Cerebellar cortex (tissue), 1 donor: ENCODE measurements at regions not wholly inside any gene's neighbourhood (a gene's known extent, or its start where the extent isn't known, plus 50 kb on each side); places are given as distances from the start of the nearest gene placed in this dataset.

ENCODE experiments used
- DNase-seq: peaks from one replicate; pipeline ENCODE4 v3.0.0-alpha.2; 2015; ENCODE audit warnings: low spot score

DNA sequence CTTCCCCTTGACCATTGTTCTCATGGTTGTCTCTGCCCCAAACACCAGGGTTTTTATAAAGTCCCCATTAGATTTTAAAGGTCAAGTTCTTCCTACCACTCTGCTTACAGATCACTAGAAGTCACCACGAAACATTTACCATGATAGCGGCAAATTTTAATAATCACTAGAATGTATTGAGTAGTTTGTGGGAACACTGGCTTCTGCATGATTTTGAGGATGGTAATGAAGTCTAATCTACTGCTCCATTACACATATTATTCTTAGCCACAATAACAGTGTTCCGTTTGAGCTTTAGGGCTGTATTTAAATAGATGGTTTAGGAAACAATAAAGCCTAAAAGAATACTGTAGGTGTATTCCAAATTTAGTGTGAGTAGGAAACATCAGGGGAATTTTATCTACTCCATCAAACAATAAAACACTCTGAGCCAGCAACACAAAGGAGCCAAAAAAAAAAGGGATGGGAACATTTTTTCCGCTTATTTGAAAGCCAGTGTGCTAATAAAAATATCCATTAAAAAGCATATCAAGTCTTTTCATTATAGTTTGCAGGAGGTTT, 49.7 kb downstream of the KLF12 start:
- no peak for DNase-seq

DNA sequence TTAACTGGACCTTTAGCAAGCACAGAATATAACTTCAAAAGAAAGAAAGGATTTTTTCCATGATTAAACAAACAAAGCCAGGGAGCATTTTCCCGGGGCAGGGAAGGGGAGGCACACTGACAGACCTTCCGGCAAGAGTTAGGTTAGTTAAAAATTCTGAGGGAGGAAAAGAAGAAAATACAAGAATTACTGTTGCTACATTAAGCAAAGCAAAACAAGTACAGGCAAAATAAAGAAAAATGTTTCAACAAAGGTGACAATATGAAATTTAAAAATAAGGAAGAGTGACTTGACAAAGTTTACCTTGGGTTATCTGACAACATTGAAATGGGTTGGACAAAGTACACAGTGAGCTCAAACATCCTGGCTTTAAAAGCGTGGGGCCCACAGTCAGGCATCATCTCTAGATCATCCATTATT, 51.5 kb downstream of the KLF12 start:
- DNase-seq: no peak

DNA sequence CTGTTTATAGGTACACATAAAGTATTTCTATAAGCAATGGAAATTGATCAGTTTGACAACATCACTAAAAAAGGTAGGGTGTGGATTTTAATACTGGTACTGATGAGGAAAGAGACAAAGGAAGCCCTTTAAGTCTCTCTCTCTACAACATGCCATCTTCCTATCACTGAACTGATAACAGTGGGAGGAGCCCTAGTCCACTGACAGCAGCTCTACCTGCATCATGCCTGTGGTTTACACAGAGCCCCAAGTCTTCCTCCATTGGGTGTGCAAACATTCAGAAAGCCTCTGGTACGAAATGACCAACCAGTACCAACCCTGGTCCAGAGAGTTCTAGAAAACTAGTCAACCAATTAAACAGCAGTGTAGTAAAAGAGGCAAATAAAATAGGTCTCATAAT, 53.4 kb downstream of the KLF12 start:
- DNase-seq: no peak

DNA sequence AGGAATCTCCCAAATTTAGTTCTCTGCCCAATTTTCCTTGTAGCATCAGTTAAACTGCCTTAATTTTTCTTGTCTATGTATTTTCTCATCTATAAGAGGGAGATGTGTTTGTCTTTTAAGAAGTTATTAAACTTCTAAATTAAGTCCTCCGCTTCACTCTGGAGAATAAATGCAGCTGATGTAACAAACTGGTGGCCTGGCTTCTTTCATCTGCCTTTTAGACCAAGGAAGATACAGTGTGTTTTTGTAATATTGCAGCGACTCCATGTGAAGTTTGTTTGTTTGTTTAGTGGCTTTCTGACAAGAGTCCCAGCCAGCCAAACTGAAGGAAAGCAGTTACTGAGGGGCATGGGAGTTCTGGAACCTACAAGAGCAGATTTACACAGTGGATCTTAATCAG, 56.4 kb downstream of the KLF12 start:
- no peak for DNase-seq

DNA sequence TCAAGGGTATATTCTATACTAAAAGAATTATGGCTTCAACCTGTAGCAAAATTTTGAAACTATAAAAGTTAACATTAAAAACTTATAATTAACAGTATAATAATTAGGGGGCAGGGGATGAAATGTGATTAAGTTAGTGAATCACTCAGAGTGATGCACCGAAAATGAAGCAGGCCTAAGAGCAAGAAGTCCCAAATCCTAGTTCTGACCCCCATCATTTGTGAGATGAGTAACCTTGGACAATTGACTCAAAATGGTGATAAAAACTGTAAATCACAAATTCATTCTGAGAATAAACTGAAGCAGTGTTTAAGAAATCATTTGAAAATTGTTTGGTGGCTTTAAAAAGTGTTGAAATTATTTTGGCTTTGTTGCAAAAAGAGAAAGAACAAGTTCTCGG, 56.8 kb downstream of the KLF12 start:
- DNase-seq: no peak

DNA sequence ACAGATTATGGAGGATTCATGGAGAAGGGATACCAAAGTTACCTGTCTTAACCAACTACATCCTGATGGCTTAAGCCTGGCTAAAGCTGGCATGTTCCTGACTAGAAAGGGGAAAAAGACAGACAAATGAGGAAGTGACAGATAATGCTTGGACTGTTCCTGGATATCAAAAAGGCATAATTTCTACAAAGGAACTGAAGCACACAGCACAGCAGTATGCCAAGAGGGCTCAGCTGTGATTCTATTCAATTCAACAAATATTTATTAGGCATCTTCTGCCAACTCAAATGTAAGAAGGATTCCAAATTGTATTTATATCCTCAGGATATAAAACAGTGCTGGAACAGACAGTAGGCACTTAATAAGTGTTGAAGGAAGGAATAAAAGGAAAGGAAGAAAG, 59.5 kb downstream of the KLF12 start:
- DNase-seq: no peak

DNA sequence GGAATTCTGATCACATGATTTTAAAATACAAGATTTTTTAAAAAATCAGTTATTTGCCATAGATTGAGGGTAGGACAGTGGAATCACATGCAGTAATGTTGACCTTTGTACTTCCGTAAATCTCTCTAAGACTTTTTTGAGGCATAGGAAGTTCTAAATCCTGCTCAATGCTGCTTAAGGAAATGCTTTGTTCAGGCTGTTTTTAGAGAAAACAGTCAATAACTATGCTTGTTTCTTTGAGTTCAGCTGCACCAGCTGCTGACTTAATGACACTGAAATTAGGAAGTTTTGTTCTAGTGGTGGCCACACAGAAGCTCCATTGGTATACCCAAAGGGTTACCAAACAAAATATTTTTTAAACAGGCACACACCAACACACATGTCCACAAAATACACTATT, 60.9 kb downstream of the KLF12 start:
- no peak for DNase-seq

DNA sequence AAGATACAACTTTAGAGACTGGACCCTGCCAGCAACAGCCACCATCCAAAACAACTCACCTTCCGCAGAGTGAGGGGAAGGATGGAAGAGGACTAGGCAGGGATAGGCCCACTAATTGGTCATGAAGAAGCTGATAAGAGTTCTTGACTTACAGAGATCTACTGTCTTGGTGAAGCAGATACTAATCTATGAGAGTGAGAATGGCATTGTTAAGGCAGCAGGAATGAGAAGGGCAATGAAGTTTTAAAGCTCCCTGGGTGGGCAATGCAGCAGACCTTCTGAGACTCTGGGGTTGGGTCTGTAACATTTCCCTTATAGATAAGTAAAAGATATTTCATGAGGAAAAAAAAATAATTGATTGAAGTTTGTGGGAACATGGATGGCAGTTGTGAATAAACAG, 63.7 kb downstream of the KLF12 start:
- DNase-seq: no peak

DNA sequence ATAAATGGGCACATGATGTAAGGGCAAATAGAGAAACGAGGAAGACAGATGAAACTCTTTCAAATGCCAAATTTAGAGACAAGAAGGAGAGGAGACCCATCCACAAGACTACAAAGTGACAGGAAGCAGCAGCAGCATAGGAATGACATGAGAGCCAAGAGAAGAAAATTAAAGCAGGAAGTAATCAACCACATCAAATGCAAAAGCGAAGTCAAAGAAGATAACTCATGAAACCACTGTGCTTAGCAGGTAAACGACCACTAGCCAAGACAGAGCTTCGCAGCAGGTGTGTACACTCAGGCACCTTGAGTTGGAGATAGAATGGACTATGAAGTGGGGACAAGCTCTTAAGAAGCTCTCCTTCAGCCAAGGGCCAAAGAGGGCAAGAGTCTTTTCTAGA, 64.1 kb downstream of the KLF12 start:
- DNase-seq: no peak

DNA sequence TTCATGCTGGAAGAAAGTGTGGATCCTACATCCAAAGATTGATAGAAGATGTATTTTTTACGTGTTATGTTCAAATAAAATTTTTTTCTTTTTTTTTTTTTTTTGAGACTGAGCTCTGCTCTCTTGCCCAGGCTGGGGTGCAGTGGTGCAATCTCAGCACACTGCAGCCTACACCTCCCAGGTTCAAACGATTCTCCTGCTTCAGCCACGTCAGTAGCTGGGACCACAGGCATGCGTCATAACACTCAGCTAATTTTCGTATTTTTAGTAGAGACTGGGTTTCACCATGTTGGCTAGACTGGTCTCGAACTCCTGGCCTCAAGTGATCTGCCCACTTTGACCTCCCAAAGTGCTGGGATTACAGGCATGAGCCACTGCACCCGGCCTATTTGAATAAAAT, 65.7 kb downstream of the KLF12 start:
- no peak for DNase-seq

DNA sequence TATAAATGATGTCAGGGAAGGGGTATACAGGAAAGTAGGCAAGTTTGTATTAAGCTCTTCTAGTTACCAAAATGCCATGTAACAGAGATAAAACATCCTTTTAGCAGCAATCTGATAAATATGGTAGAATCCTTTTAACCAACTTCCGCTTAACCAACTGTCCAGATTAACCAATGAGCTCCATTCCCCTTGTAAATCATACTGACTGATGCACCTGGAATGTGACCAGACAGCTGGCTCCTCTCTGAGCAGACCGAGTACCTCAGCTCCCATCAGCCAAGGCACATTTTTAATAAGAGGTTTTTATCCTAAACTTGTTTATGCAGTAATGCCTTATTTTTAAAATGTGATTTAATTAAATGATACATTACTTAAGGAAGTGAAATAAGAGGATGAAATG, 66.4 kb downstream of the KLF12 start:
- no peak for DNase-seq

DNA sequence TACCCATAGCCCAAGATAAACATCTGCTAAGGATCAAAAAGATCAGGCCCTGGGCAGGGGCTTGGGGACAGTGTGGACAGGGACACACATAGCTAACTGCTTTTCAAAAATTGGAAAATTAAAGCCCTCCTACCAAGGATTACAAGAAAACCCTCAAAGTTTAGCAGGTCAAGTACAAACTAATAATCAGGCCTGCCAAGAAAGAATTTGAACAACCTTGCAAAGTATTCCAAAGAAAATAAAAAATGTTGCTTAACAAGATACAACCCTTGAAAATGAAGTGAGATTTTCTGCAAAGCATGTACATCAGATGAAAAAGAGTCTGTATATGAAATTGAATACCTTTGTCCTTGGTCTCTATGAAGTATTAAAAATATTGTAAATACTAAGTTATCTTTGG, 67.3 kb downstream of the KLF12 start:
- no peak for DNase-seq

DNA sequence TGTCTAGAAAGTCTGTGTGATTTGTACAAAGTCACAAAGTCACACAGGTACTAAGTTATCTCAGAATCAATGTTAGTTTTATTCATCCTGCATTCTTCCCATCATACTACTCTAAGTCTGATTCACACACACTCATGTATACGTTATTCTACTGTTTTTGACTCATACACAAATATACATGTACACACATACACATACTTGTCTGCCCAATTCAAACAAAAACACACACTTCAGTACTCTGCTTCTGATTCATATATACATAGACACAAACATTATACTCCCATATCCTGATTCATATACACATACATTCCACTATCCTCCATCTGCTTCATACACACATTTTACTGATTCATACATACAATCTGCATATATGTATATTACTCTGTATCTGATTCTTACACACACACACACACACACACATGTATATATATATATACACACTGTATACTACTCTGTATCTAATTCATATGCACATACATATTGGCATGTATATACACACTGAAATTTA, 69.3 kb downstream of the KLF12 start:
- no peak for DNase-seq

DNA sequence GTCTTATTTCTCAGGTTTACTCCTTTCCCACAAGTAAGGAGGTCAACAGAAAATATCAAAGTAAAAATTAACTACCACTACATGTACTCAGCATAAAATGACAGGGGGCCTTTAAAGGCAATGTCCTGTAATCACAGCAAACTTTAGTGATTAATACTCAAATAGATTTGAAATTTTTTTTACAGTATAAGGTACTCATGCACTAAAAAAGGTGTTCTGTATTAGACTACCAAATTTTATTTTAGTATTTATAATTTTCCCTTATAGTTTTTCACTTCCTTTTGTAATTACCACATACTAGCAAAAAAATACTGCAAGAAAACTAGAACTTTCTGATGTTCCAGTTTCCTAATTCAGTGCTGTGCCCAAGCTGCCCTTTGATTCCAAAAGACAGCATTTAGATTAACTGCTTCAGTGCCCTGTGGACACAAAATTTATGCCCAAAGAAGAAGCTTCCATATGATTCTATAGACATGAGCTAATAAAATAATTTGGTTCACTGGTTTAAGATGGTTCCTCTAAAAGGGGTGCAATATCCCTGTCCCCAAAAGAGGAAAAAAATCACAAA, 70.6 kb downstream of the KLF12 start:
- no peak for DNase-seq

DNA sequence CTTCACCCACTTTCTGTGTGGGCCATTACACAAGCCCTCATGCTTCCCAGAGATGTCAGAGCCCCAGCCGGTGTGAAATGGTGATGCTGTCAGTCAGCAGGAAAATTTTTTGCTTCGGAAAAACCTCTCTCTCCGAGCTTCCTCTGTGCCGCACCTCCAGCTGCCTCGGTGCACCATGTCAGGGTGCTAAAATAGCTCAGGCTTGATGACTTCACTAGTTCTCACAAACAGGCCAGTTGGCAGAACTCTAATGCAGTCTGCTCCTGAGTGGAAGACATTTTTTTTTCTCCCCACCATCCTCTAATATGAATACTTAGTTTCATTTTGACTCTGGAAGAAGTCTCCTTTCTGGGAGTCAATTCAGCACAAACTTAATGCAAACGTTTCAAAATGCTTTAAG, 71.3 kb downstream of the KLF12 start:
- DNase-seq: peak; percentile 85

DNA sequence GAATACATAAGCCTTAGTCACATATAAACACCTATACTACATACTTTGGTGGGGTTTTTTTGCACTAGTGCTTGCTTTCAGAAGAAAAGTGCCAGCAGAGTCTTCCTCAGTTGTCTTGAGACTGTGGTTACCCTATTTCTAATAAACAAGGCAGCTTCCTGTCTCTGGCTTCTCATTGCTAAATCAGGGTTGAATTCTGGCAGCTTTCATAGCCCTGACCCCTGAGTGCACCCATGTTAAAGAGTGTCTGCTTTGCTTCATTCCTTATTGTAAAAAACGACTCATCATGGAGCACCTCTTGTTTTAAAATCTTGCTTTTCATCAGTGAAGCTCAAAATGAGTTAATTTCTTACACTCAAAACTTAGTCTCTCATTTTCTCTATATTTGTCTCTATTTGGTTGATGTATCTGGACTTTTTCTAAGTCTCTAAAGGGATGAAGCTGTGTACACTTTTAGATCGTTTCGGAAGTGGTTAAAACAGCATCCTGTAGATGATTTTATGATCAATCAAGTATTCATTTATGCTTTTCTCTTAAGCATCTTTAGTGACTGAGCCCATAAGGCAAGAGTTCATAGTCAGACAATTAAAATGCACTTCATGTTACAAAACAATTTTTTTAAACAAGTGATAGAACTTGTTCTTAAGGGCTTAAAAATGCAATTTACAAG, 72.1 kb downstream of the KLF12 start:
- DNase-seq: no peak

DNA sequence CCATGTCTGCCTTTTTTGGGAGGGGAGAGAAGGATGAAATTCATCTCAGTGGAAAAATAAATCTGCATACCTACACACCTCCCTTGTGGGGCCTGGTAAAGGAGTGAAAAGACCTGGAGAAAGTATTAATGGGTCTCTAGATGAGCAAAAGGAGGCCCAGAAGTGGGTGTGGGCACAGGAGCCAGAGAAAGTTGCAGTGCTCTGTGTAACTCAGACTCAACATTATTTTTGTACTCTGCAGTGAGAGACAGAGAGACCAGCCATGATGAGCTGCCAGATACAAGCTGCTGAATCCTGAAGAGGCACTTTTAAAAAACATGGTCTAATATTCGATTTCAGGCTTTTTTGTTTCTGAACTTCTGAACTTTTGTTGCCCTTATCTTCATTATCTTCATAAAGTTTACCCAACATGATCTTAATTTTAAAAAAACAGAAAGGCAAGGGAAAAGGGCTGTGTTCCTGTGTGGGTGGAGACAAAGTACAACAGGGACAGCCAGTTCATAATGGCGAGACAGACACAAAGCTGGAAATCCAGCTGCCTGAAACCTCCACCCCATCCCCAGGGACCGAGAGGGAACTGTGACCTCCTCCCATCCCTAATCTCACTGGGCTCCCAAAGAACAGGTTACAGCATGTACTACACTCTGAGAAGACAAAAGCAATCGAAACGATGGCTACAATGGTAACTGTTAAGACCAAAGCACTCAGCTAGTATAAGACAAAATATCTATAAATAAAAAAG, 77.2 kb downstream of the KLF12 start:
- DNase-seq: no peak

DNA sequence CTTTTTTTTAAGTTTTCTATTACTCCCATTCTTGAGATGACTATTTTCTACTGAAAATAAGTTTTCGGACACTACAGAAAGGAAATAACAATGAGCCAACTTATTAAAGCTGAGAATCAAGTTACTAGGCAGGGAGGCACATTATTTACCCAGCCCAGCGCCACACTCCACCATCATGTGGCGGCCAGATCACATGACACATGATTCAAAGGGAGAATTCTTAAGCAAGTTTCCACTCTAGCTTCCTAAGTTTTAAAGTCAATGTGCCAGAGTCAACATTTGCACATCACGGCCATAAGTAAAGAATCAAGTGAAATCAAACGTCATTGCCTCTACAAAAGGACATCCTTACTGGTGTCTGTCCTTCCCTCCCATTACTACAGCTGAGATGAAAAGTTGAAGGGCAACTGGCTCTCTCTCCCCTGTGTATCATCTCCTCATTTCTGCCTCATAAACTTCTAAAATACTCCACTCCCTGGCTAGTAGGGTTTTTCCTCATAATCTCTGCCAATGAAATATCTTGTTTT, 81.7 kb downstream of the KLF12 start:
- no peak for DNase-seq

DNA sequence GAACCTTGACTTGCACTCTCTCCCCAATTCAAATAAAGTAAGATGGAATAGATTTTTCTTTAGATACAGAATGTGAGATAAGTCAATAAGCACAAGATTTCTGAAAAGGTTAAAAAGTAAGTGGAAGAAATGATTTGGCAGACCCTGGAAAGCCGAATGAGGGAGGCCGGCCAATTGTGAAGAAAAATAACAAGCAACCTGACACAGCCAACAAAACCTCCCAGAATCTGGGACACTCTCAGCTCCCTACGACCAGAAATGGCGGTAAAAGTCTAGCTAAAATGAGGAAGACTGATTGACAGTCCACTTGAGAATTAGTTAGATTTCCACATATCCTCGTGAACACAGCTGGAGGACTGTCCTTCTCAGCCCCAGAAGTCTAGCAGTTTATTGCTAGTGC, 85.4 kb downstream of the KLF12 start:
- DNase-seq: no peak

DNA sequence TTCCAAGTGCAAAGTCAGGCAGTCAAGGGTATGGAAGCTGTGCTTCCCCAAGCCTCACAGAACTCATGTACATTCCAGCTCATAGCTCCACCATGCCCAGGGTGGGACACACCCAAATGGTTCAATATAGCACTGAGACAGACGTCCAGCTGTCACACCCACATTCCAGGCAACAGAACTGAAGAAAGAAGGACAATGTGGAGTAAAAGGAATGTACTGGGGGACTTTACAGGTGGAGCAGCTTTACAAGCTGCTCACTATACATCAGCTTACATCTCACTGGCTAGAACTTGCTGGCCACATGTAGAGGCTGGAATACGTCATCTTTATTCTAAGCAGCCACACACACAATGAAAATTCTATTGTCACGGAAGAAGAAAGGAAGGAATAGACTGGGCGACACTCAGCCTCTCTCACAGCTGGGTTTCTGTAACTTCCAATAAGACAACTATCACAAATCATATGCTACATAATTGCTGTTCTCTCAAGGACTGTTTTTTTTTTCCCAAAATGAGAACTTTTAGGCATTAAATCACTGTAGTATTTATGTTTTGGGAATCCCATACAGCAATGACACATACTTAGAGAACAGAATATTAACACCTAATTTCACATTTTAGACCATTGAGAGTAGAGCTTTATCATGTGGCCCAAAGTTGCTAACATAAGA, 86.1 kb downstream of the KLF12 start:
- no peak for DNase-seq

DNA sequence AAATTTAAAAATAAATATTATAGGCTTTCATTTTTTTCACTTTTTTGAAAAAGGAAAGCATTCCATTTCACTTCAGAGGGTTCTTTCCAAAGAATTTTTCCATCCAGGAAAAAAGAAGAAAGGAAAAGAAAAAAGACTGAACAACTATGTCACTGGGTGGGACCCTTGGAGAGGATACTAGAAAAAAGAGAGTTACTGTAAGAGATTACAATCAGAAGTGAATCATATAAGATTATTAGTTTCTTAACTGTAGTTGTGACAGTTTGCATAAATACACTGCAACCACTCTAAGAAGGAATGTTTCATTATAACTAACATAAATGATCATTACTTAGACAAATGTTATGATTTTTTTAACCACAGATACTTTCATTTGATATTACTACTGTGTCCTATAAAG, 87.8 kb downstream of the KLF12 start:
- DNase-seq: no peak

DNA sequence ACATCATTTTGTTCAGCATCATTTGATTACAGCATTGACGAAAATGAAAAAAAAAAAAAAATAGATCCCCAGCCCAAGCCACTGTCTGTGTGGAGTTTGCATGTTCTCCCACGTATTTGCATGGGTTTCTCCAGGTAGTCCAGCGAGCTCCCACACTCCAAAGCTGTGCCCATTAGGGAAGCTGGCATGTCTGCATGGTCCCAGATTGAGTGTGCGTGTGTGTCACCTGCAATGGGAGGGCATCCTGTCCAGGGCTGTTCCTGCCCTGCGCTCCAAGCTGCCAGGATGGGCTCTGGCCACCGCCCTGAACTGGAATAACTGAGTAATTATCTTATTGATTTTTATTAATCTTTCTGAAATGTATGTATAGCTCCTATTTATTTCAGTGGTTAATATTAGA, 88.6 kb downstream of the KLF12 start:
- DNase-seq: no peak
